Hepatocyte (in vitro differentiated cells): ENCODE measurements at regions not wholly inside any gene's neighbourhood (a gene's known extent, or its start where the extent isn't known, plus 50 kb on each side); places are given as distances from the start of the nearest gene placed in this dataset.

Experiments used
- DNase-seq: peaks from one replicate; pipeline ENCODE4 v3.0.0-alpha.2; 2016; ENCODE audit warnings: low spot score
- H2AFZ ChIP-seq: fragments of 200-600 bp; sonication (generic); 2 replicates; pipeline ENCODE4 v1.6.0; 2016; ENCODE audit warnings: antibody characterized with exemption, mild to moderate bottlenecking
- H3K27ac ChIP-seq: fragments of 200-600 bp; sonication (generic); 2 replicates; pipeline ENCODE4 v1.5.1; 2016; ENCODE audit warnings: mild to moderate bottlenecking
- H3K27me3 ChIP-seq: fragments of 200-600 bp; sonication (generic); 2 replicates; pipeline ENCODE4 v1.6.1; 2016
- H3K36me3 ChIP-seq: fragments of 200-600 bp; sonication (generic); replicated peaks from 2 replicates; pipeline ENCODE4 v1.5.1; 2016; ENCODE audit warnings: low read depth; ENCODE audit not compliant: insufficient read depth
- H3K4me1 ChIP-seq: fragments of 200-600 bp; sonication (generic); 2 replicates; pipeline ENCODE4 v1.5.1; 2016; ENCODE audit warnings: mild to moderate bottlenecking, moderate library complexity; ENCODE audit not compliant: insufficient read depth
- H3K4me2 ChIP-seq: fragments of 200-600 bp; sonication (generic); 2 replicates; pipeline ENCODE4 v1.6.0; 2016
- H3K4me3 ChIP-seq: fragments of 200-600 bp; sonication (generic); 2 replicates; pipeline ENCODE4 v1.5.1; 2016; ENCODE audit warnings: mild to moderate bottlenecking
- H3K79me2 ChIP-seq: fragments of 200-600 bp; sonication (generic); 2 replicates; pipeline ENCODE4 v1.6.0; 2017; ENCODE audit warnings: mild to moderate bottlenecking
- H3K9me2 ChIP-seq: fragments of 200-600 bp; sonication (generic); replicated peaks from 2 replicates; pipeline ENCODE4 v1.6.0; 2017; ENCODE audit warnings: mild to moderate bottlenecking; ENCODE audit not compliant: insufficient read depth
- H3K9me3 ChIP-seq: fragments of 200-600 bp; sonication (generic); 2 replicates; pipeline ENCODE4 v1.5.1; 2016; ENCODE audit warnings: low read depth, mild to moderate bottlenecking
- H4K20me1 ChIP-seq: fragments of 200-600 bp; sonication (generic); 2 replicates; pipeline ENCODE4 v1.6.0; 2016; ENCODE audit warnings: mild to moderate bottlenecking; ENCODE audit not compliant: insufficient read depth, poor library complexity, severe bottlenecking
- CTCF ChIP-seq: fragments of 200-600 bp; sonication (generic); IDR thresholded peaks from 2 replicates; pipeline ENCODE4 v1.5.1; 2016; ENCODE audit warnings: antibody characterized with exemption, mild to moderate bottlenecking; ENCODE audit not compliant: poor library complexity
- EZH2 ChIP-seq: fragments of 200-600 bp; sonication (generic); IDR thresholded peaks from 2 replicates; pipeline ENCODE4 v1.6.1; 2016; ENCODE audit warnings: antibody characterized with exemption, mild to moderate bottlenecking, borderline replicate concordance
- EZH2phosphoT487 ChIP-seq: fragments of 200-600 bp; sonication (generic); IDR thresholded peaks from one replicate; pipeline ENCODE4 v1.6.1; 2018; ENCODE audit warnings: antibody characterized with exemption, mild to moderate bottlenecking, low read depth, moderate library complexity; ENCODE audit not compliant: unreplicated experiment, severe bottlenecking
- WGBS: methylation state at CpG from one replicate; pipeline ENCODE4 v1.1.6; 2016; ENCODE audit warnings: low lambda C conversion rate; ENCODE audit errors: missing lambda C conversion rate; 5-methylcytosine and 5-hydroxymethylcytosine counted together

GRCh38 chr3:87425056-87425455 is 148.7 kb upstream of the POU1F1 start:
- no peaks in the 10 kb centered on the region for H3K4me1 ChIP-seq
- WGBS, result 85% methylated on average over 3 of the region's 3 CpGs

GRCh38 chr3:87423336-87423735 is 147.0 kb upstream of the POU1F1 start:
- WGBS, result 91% methylated on average over 2 of the region's 2 CpGs
- Histone ChIP-seq H3K4me3 (no peak overlapping the region), H3K4me2 (no peak overlapping the region), H4K20me1 (no peaks in the 10 kb centered on the region), H3K27me3 (no peaks in the 10 kb centered on the region), H3K9me3 (no peaks in the 10 kb centered on the region), H3K79me2 (no peaks in the 10 kb centered on the region), H2AFZ (no peak overlapping the region), H3K36me3 (no peaks in the 10 kb centered on the region), H3K4me1 (no peaks in the 10 kb centered on the region), H3K9me2 (no peaks in the 10 kb centered on the region), H3K27ac (no peak overlapping the region)
- DNase-seq, result no peak
- TF ChIP-seq CTCF (no peak), EZH2 (no peak), EZH2phosphoT487 (no peak)

More at GRCh38 chr3:87425056-87425455, 148.7 kb upstream of the POU1F1 start:
- no peak overlapping the region for H3K4me3 ChIP-seq
- H3K4me2 ChIP-seq, result no peak overlapping the region
- H3K9me2 ChIP-seq, result no peaks in the 10 kb centered on the region
- no peaks in the 10 kb centered on the region for H3K36me3 ChIP-seq
- no peaks in the 10 kb centered on the region for H3K27me3 ChIP-seq
- H3K79me2 ChIP-seq, result no peaks in the 10 kb centered on the region
- H2AFZ ChIP-seq, result no peak overlapping the region
- no peaks in the 10 kb centered on the region for H4K20me1 ChIP-seq
- TF ChIP-seq EZH2 (no peak), CTCF (no peak), EZH2phosphoT487 (no peak)
- no peak for DNase-seq
- no peak overlapping the region for H3K27ac ChIP-seq
- H3K9me3 ChIP-seq, result no peaks in the 10 kb centered on the region

GRCh38 chr3:87422333-87422732 is 145.9 kb upstream of the POU1F1 start:
- H3K4me1 ChIP-seq, result no peaks in the 10 kb centered on the region
- no peaks in the 10 kb centered on the region for H3K79me2 ChIP-seq
- H3K9me2 ChIP-seq, result no peaks in the 10 kb centered on the region
- no peak overlapping the region for H3K4me2 ChIP-seq
- no peak overlapping the region for H3K4me3 ChIP-seq
- no peaks in the 10 kb centered on the region for H3K36me3 ChIP-seq
- no peaks in the 10 kb centered on the region for H3K9me3 ChIP-seq
- H3K27ac ChIP-seq, result no peak overlapping the region
- no peak for DNase-seq
- no peaks in the 10 kb centered on the region for H4K20me1 ChIP-seq
- TF ChIP-seq EZH2 (no peak), CTCF (no peak), EZH2phosphoT487 (no peak)
- no peaks in the 10 kb centered on the region for H3K27me3 ChIP-seq
- H2AFZ ChIP-seq, result no peak overlapping the region

- H3K4me2 ChIP-seq, result no peak overlapping the region
- no peaks in the 10 kb centered on the region for H3K9me3 ChIP-seq
- H3K27me3 ChIP-seq, result no peaks in the 10 kb centered on the region
- H3K9me2 ChIP-seq, result no peaks in the 10 kb centered on the region
- H3K4me3 ChIP-seq, result no peak overlapping the region
- H3K79me2 ChIP-seq, result no peaks in the 10 kb centered on the region
- no peaks in the 10 kb centered on the region for H3K4me1 ChIP-seq
- H3K36me3 ChIP-seq, result no peaks in the 10 kb centered on the region
- H4K20me1 ChIP-seq, result no peaks in the 10 kb centered on the region
- H2AFZ ChIP-seq, result no peak overlapping the region
- TF ChIP-seq EZH2 (no peak), EZH2phosphoT487 (no peak), CTCF (no peak)
- H3K27ac ChIP-seq, result no peak overlapping the region
- no peak for DNase-seq
Measured at GRCh38 chr3:87420171-87420570, 143.8 kb upstream of the POU1F1 start.
